ENCODE measurements at regions not wholly inside any gene's neighbourhood (a gene's known extent, or its start where the extent isn't known, plus 50 kb on each side); places are given as distances from the start of the nearest gene placed in this dataset.

GRCh38 chr5:124651663-124652513 lies 94.6 kb downstream of the ZNF608 start (continued):
- TF ChIP-seq TCF7L2 (IDR thresholded peaks at IDR 0.05; ENCODE audit: borderline replicate concordance, low read depth, low read length) (no peak), ZNF449 (tag by site-specific recombination; IDR thresholded peaks at IDR 0.05) (no peak), ZNF776 (tag by site-specific recombination; IDR thresholded peaks at IDR 0.05; ENCODE audit: borderline replicate concordance) (no peak), OVOL3 (tag by site-specific recombination; IDR thresholded peaks at IDR 0.05) (0 out of 2 replicates have a peak, but pooled peaks have one; percentile 9), ZBTB1 (tag by site-specific recombination; IDR thresholded peaks at IDR 0.05) (peak; percentile 65; the same call in 1 of the 2 replicates), ZFP69B (tag by site-specific recombination; IDR thresholded peaks at IDR 0.05) (peak; percentile 64; the same call in 1 of the 2 replicates), PRDM6 (tag by site-specific recombination; IDR thresholded peaks at IDR 0.05) (peak; percentile 15), HOXA7 (CRISPR knock-in tag; IDR thresholded peaks at IDR 0.05; ENCODE audit: borderline replicate concordance) (no peak), BCL6B (tag by site-specific recombination; IDR thresholded peaks at IDR 0.05) (no peak), ZBTB48 (tag by site-specific recombination; IDR thresholded peaks at IDR 0.05) (peak; percentile 92), REPIN1 (tag by site-specific recombination; IDR thresholded peaks at IDR 0.05; ENCODE audit: low read depth) (0 out of 2 replicates have a peak, but pooled peaks have one; percentile 39), GLI4 (tag by site-specific recombination; IDR thresholded peaks at IDR 0.05) (0 out of 2 replicates have a peak, but pooled peaks have one; percentile 32), GLI2 (tag by site-specific recombination; IDR thresholded peaks at IDR 0.05; ENCODE audit: borderline replicate concordance, low read depth) (peak; percentile 69; the same call in 1 of the 2 replicates), SP3 (tag by site-specific recombination; IDR thresholded peaks at IDR 0.05) (no peak), SP7 (tag by site-specific recombination; IDR thresholded peaks at IDR 0.05) (peak; percentile 87), ZFP41 (tag by site-specific recombination; IDR thresholded peaks at IDR 0.05; ENCODE audit: borderline replicate concordance) (no peak), MYNN (tag by site-specific recombination; IDR thresholded peaks at IDR 0.05; ENCODE audit: borderline replicate concordance) (no peak), ZNF426 (tag by site-specific recombination; IDR thresholded peaks at IDR 0.05) (no peak), ZIC2 (tag by site-specific recombination; IDR thresholded peaks at IDR 0.05) (peak; percentile 78), EGR2 (tag by site-specific recombination; IDR thresholded peaks at IDR 0.05; ENCODE audit: low read depth) (peak; percentile 62)
- TF ChIP-seq, protein P1, sequence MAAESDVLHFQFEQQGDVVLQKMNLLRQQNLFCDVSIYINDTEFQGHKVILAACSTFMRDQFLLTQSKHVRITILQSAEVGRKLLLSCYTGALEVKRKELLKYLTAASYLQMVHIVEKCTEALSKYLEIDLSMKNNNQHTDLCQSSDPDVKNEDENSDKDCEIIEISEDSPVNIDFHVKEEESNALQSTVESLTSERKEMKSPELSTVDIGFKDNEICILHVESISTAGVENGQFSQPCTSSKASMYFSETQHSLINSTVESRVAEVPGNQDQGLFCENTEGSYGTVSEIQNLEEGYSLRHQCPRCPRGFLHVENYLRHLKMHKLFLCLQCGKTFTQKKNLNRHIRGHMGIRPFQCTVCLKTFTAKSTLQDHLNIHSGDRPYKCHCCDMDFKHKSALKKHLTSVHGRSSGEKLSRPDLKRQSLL (tag by site-specific recombination; IDR thresholded peaks at IDR 0.05) = peak; percentile 84
- TF ChIP-seq, protein P2, sequence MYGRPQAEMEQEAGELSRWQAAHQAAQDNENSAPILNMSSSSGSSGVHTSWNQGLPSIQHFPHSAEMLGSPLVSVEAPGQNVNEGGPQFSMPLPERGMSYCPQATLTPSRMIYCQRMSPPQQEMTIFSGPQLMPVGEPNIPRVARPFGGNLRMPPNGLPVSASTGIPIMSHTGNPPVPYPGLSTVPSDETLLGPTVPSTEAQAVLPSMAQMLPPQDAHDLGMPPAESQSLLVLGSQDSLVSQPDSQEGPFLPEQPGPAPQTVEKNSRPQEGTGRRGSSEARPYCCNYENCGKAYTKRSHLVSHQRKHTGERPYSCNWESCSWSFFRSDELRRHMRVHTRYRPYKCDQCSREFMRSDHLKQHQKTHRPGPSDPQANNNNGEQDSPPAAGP (tag by site-specific recombination; IDR thresholded peaks at IDR 0.05) = peak; percentile 47; the same call in 1 of the 2 replicates
- TF ChIP-seq, protein P3, sequence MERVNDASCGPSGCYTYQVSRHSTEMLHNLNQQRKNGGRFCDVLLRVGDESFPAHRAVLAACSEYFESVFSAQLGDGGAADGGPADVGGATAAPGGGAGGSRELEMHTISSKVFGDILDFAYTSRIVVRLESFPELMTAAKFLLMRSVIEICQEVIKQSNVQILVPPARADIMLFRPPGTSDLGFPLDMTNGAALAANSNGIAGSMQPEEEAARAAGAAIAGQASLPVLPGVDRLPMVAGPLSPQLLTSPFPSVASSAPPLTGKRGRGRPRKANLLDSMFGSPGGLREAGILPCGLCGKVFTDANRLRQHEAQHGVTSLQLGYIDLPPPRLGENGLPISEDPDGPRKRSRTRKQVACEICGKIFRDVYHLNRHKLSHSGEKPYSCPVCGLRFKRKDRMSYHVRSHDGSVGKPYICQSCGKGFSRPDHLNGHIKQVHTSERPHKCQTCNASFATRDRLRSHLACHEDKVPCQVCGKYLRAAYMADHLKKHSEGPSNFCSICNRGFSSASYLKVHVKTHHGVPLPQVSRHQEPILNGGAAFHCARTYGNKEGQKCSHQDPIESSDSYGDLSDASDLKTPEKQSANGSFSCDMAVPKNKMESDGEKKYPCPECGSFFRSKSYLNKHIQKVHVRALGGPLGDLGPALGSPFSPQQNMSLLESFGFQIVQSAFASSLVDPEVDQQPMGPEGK (tag by site-specific recombination; IDR thresholded peaks at IDR 0.05) = peak; percentile 78
- TF ChIP-seq, protein P4, sequence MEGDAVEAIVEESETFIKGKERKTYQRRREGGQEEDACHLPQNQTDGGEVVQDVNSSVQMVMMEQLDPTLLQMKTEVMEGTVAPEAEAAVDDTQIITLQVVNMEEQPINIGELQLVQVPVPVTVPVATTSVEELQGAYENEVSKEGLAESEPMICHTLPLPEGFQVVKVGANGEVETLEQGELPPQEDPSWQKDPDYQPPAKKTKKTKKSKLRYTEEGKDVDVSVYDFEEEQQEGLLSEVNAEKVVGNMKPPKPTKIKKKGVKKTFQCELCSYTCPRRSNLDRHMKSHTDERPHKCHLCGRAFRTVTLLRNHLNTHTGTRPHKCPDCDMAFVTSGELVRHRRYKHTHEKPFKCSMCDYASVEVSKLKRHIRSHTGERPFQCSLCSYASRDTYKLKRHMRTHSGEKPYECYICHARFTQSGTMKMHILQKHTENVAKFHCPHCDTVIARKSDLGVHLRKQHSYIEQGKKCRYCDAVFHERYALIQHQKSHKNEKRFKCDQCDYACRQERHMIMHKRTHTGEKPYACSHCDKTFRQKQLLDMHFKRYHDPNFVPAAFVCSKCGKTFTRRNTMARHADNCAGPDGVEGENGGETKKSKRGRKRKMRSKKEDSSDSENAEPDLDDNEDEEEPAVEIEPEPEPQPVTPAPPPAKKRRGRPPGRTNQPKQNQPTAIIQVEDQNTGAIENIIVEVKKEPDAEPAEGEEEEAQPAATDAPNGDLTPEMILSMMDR (tag by site-specific recombination; IDR thresholded peaks at IDR 0.05) = peak; percentile 19; the same call in 1 of the 2 replicates
- TF ChIP-seq, protein P5, sequence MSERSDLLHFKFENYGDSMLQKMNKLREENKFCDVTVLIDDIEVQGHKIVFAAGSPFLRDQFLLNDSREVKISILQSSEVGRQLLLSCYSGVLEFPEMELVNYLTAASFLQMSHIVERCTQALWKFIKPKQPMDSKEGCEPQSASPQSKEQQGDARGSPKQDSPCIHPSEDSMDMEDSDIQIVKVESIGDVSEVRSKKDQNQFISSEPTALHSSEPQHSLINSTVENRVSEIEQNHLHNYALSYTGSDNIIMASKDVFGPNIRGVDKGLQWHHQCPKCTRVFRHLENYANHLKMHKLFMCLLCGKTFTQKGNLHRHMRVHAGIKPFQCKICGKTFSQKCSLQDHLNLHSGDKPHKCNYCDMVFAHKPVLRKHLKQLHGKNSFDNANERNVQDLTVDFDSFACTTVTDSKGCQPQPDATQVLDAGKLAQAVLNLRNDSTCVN (tag by site-specific recombination; optimal IDR thresholded peaks at IDR 0.05) = peak; percentile 71

Data from HEK293 (cell line).